Stomach smooth muscle (tissue), 2 donors: ENCODE measurements at regions not wholly inside any gene's neighbourhood (a gene's known extent, or its start where the extent isn't known, plus 50 kb on each side); places are given as distances from the start of the nearest gene placed in this dataset.

Experiments
- H3K27ac ChIP-seq: one replicate; pipeline ENCODE4 v1.7.0; 2013; ENCODE audit warnings: mild to moderate bottlenecking, low read length, inconsistent platforms
- H3K27me3 ChIP-seq, 2 donors: one replicate each; pipeline ENCODE4 v1.7.0; 2013; ENCODE audit warnings: low read length in 2 of 2; ENCODE audit not compliant: insufficient read depth in 2 of 2, control insufficient read depth in 1 of 2
- H3K36me3 ChIP-seq, 2 donors: one replicate each; pipeline ENCODE4 v1.7.0; 2013; ENCODE audit warnings: low read length in 2 of 2; ENCODE audit not compliant: control insufficient read depth in 2 of 2, insufficient read depth in 2 of 2
- H3K4me1 ChIP-seq: one replicate; pipeline ENCODE4 v1.7.0; 2013; ENCODE audit warnings: low read length; ENCODE audit not compliant: control insufficient read depth, insufficient read depth
- H3K4me3 ChIP-seq, 2 donors: one replicate each; pipeline ENCODE4 v1.7.0; 2013; ENCODE audit warnings: low read length in 2 of 2
- H3K9ac ChIP-seq, 2 donors: one replicate each; pipeline ENCODE4 v1.7.0; 2013; ENCODE audit warnings: low read length in 2 of 2, mild to moderate bottlenecking in 1 of 2
- H3K9me3 ChIP-seq, 2 donors: one replicate each; pipeline ENCODE4 v1.7.0; 2013; ENCODE audit warnings: low read length in 2 of 2; ENCODE audit not compliant: control insufficient read depth in 2 of 2
- donor health status: healthy.
- donor health status: Pancreatic carcinoma.

DNA sequence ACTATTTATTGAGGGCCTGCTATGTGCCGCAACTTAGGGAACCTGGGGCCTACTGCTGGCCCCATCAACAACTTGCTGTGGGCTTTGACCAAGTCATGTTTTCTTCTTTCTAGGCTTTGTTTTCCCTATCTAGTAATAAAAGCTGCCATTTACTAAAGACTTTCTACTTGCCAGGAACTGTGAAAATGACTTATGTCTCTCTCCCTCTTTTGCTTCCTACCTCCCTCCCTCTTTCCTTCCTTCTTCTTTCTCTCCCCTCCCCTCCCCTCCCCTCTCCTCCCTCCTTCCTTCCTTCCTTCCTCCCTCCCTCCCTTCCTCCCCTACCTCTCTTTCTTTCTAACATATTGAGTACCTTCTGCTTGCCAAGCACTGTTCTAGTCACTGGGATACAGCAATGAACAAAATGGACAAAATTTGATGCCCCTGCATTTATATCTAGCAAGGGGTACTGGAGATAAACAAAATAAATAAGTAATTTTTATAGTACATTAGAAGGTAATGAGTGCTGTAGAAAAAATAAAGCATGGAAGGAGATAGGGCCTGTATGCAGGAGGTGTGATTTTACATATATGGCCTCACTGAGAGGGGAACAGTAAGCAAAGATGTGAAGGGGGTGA lies 170.3 kb upstream of the USP24 start:
- H3K36me3 ChIP-seq, result no peaks in the 10 kb centered on the region

GRCh38 chr1:55384637-55385036 lies 169.5 kb upstream of the USP24 start:
- Histone ChIP-seq H3K9ac (no peak overlapping the region), H3K27me3 (no peaks in the 10 kb centered on the region), H3K4me3 (no peak overlapping the region), H3K9me3 (no peaks in the 10 kb centered on the region), H3K27ac (no peak overlapping the region), H3K36me3 (no peaks in the 10 kb centered on the region), H3K4me1 (peaks cover 9% of the 10 kb centered on the region)

More for the DNA sequence above, 170.3 kb upstream of the USP24 start:
- H3K27ac ChIP-seq, result no peak overlapping the region
- H3K9me3 ChIP-seq, result no peaks in the 10 kb centered on the region
- no peaks in the 10 kb centered on the region for H3K27me3 ChIP-seq
- H3K4me1 ChIP-seq, result peaks cover 9% of the 10 kb centered on the region
- H3K4me3 ChIP-seq, result no peak overlapping the region
- no peak overlapping the region for H3K9ac ChIP-seq

- Histone ChIP-seq H3K9ac (peak overlapping the region in 1 of 2 donors; percentile 4), H3K36me3 (no peaks in the 10 kb centered on the region), H3K4me1 (peaks cover 9% of the 10 kb centered on the region), H3K27ac (no peak overlapping the region), H3K27me3 (no peaks in the 10 kb centered on the region), H3K4me3 (no peak overlapping the region), H3K9me3 (no peaks in the 10 kb centered on the region)
Observed at GRCh38 chr1:55382806-55383305, 167.7 kb upstream of the USP24 start.

- H3K27ac ChIP-seq, result no peak overlapping the region
- no peak overlapping the region for H3K9ac ChIP-seq
- H3K9me3 ChIP-seq, result no peaks in the 10 kb centered on the region
- no peaks in the 10 kb centered on the region for H3K27me3 ChIP-seq
- H3K4me3 ChIP-seq, result no peak overlapping the region
- H3K36me3 ChIP-seq, result no peaks in the 10 kb centered on the region
- peaks cover 9% of the 10 kb centered on the region for H3K4me1 ChIP-seq
Observed at GRCh38 chr1:55381983-55382382, 166.8 kb upstream of the USP24 start.

DNA sequence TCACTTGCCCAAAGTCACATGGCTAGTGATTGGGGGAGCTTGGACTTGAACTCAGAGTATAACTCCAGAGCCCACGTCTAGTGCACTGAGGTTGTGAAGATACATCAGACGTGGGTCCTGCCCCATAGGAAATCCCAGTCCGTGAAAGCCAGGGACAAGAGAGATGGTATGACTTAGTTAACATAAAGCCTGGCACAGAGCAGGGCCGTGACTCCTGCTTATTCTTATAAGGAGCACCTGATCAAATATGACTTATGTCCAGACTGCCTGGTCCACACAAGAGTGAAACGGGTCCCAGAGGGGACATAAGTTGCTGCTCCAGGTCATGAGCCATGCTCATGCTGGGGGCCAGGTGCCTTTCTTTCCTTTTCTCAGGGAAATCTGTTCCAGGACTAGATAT lies 166.3 kb upstream of the USP24 start:
- H3K9me3 ChIP-seq, result no peaks in the 10 kb centered on the region
- no peaks in the 10 kb centered on the region for H3K36me3 ChIP-seq
- peaks cover 9% of the 10 kb centered on the region for H3K4me1 ChIP-seq
- no peak overlapping the region for H3K27ac ChIP-seq
- no peaks in the 10 kb centered on the region for H3K27me3 ChIP-seq
- no peak overlapping the region for H3K9ac ChIP-seq
- no peak overlapping the region for H3K4me3 ChIP-seq

- Histone ChIP-seq H3K4me3 (no peak overlapping the region), H3K27me3 (no peaks in the 10 kb centered on the region), H3K36me3 (no peaks in the 10 kb centered on the region), H3K9ac (no peak overlapping the region), H3K27ac (no peak overlapping the region), H3K9me3 (no peaks in the 10 kb centered on the region), H3K4me1 (peaks cover 10% of the 10 kb centered on the region)
Observed at GRCh38 chr1:55380355-55380970, 165.3 kb upstream of the USP24 start.

- Histone ChIP-seq H3K9ac (no peak overlapping the region), H3K27ac (no peak overlapping the region), H3K27me3 (no peaks in the 10 kb centered on the region), H3K4me1 (peaks cover 15% of the 10 kb centered on the region), H3K4me3 (no peak overlapping the region), H3K36me3 (no peaks in the 10 kb centered on the region), H3K9me3 (no peaks in the 10 kb centered on the region)
Observed at GRCh38 chr1:55378582-55378981, 163.4 kb upstream of the USP24 start.

DNA sequence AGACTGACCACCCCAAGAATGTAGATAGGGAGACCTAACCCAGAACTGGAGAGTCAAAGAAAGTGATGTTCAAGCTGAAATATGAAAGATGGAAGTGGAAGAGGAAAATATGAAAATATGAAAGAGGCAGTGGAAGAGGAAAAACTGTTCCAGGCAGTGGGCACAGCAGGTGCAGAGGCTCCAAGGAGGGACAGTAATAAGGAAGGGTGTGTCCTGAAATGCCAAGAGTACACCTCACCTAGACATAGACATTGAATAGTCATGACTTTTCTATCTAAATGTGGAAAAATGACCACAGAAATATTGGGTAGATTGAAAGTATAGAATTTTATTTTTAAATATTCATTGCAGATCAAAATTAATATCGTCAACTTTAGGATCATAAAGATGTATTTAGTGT lies 161.7 kb upstream of the USP24 start:
- H3K27ac ChIP-seq, result no peak overlapping the region
- H3K4me3 ChIP-seq, result no peak overlapping the region
- no peak overlapping the region for H3K9ac ChIP-seq
- no peaks in the 10 kb centered on the region for H3K9me3 ChIP-seq
- H3K27me3 ChIP-seq, result no peaks in the 10 kb centered on the region
- no peaks in the 10 kb centered on the region for H3K36me3 ChIP-seq
- H3K4me1 ChIP-seq, result peaks cover 6% of the 10 kb centered on the region

- Histone ChIP-seq H3K9me3 (no peaks in the 10 kb centered on the region), H3K36me3 (no peaks in the 10 kb centered on the region), H3K4me3 (no peak overlapping the region), H3K9ac (no peak overlapping the region), H3K27ac (no peak overlapping the region), H3K4me1 (peaks cover 6% of the 10 kb centered on the region), H3K27me3 (no peaks in the 10 kb centered on the region)
Observed at GRCh38 chr1:55375617-55376258, 160.6 kb upstream of the USP24 start.

DNA sequence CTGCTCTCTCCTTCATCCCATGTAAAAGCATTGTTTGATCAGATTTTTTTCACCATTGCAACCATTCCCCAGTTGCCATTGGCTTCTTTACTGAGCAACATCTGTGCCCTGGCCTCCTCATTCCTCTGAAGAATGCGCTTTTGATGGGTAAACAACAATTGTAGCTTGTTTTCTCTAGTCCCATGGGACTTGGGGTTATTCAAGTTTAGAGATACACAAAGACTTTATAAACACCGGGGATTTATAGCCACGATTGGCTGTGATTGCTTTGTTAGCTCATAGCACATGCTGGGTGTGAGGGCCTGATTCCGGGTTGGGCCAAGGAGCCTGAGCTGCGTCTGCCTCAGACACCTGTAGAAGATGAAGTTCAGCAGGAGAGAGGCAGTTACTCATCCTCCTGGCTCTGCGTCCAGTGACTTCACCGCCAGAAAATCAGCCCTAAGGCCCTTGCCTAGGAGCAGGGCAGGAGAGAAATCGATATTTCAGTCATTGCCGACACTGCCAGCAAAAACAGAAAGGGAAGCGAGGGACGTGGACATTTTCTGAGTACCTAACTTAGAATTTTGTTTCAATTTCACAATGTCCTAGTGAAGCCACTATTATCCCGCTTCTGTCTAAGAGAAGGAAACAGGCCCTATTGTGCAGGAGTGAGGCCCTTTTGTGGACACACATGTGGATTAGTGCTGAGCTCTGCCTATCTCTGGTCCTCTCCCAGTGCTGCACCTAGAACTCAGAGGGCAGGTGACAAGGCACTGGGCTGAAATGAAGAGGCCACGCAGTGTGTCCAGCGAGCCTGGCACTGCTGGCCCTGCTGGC lies 159.8 kb upstream of the USP24 start:
- Histone ChIP-seq H3K9ac (no peak overlapping the region), H3K27ac (no peak overlapping the region), H3K4me3 (no peak overlapping the region), H3K27me3 (no peaks in the 10 kb centered on the region), H3K9me3 (no peaks in the 10 kb centered on the region), H3K4me1 (peaks cover 6% of the 10 kb centered on the region), H3K36me3 (no peaks in the 10 kb centered on the region)
